ENCODE measurements at regions not wholly inside any gene's neighbourhood (a gene's known extent, or its start where the extent isn't known, plus 50 kb on each side); places are given as distances from the start of the nearest gene placed in this dataset.

- H3K4me3 Mint-ChIP-seq (ENCODE audit: unreplicated experiment): no peak overlapping the region
- H3K9me3 ChIP-seq: peaks cover 7% of the 10 kb centered on the region
- no peaks in the 10 kb centered on the region for H3K4me1 ChIP-seq
- no peak overlapping the region for H3K27ac Mint-ChIP-seq (ENCODE audit: unreplicated experiment)
- peaks cover 3% of the 10 kb centered on the region for H3K27me3 Mint-ChIP-seq (ENCODE audit: insufficient read depth, unreplicated experiment)
- no peak overlapping the region for H3K4me3 ChIP-seq (ENCODE audit: low read depth, low read length)
- no peaks in the 10 kb centered on the region for H3K4me1 Mint-ChIP-seq (ENCODE audit: low read depth, unreplicated experiment)
- H3K36me3 Mint-ChIP-seq (ENCODE audit: insufficient read depth, unreplicated experiment): no peaks in the 10 kb centered on the region
- TF ChIP-seq CTCF (IDR thresholded peaks at IDR 0.05; ENCODE audit: insufficient read depth in 1 of 2, low read depth in 1 of 2, low read length in 1 of 2, severe bottlenecking in 1 of 2, unreplicated experiment in 1 of 2): no peak
- no TSS peak for BruUV-seq (replicated peaks)
- H3K9me3 Mint-ChIP-seq (ENCODE audit: unreplicated experiment): peaks cover 12% of the 10 kb centered on the region
- H3K27me3 ChIP-seq (replicated peaks; ENCODE audit: control insufficient read depth, insufficient read depth, low read length): no peaks in the 10 kb centered on the region
- no peaks in the 10 kb centered on the region for H3K36me3 ChIP-seq (ENCODE audit: control insufficient read depth, insufficient read depth, low read length)
- intact Hi-C loops (cut with micrococcal nuclease; ENCODE audit: unreplicated experiment): loop anchor here (10.0 kb wide), 1 partner anchor 132 kb away; no protein-coding TSS in a partner anchor
- POLR2A ChIA-PET: no interaction called here
- DNase-seq: no peak
- CTCF ChIA-PET: no interaction called here
Measured at GRCh38 chr13:39282400-39282972, 244.2 kb downstream of the NHLRC3 start.

- ChIA-PET POLR2A (no interaction called here), CTCF (no interaction called here)
- no peak overlapping the region for H3K4me3 Mint-ChIP-seq (ENCODE audit: unreplicated experiment)
- H3K4me1 Mint-ChIP-seq (ENCODE audit: low read depth, unreplicated experiment): no peaks in the 10 kb centered on the region
- H3K27ac Mint-ChIP-seq (ENCODE audit: unreplicated experiment): no peak overlapping the region
- Histone ChIP-seq H3K9me3 (peaks cover 9% of the 10 kb centered on the region), H3K36me3 (ENCODE audit: control insufficient read depth, insufficient read depth, low read length) (no peaks in the 10 kb centered on the region), H3K27me3 (replicated peaks; ENCODE audit: control insufficient read depth, insufficient read depth, low read length) (no peaks in the 10 kb centered on the region), H3K4me1 (no peaks in the 10 kb centered on the region), H3K4me3 (ENCODE audit: low read depth, low read length) (no peak overlapping the region)
- intact Hi-C loops (cut with micrococcal nuclease; ENCODE audit: unreplicated experiment): loop anchor here (10.0 kb wide), 1 partner anchor 132 kb away; no protein-coding TSS in a partner anchor
- no peak for TF ChIP-seq CTCF (IDR thresholded peaks at IDR 0.05; ENCODE audit: insufficient read depth in 1 of 2, low read depth in 1 of 2, low read length in 1 of 2, severe bottlenecking in 1 of 2, unreplicated experiment in 1 of 2)
- BruUV-seq (replicated peaks): no TSS peak
- H3K9me3 Mint-ChIP-seq (ENCODE audit: unreplicated experiment): peaks cover 13% of the 10 kb centered on the region
- H3K36me3 Mint-ChIP-seq (ENCODE audit: insufficient read depth, unreplicated experiment): no peaks in the 10 kb centered on the region
- peaks cover 3% of the 10 kb centered on the region for H3K27me3 Mint-ChIP-seq (ENCODE audit: insufficient read depth, unreplicated experiment)
- DNase-seq: no peak
Measured at GRCh38 chr13:39283072-39283471, 244.8 kb downstream of the NHLRC3 start.

- CTCF ChIA-PET: no interaction called here
- H3K9me3 Mint-ChIP-seq (ENCODE audit: unreplicated experiment): peaks cover 27% of the 10 kb centered on the region
- no TSS peak for BruUV-seq (replicated peaks)
Measured at GRCh38 chr13:39284801-39285388, 246.6 kb downstream of the NHLRC3 start.

More at GRCh38 chr13:39284801-39285388, 246.6 kb downstream of the NHLRC3 start:
- Histone ChIP-seq H3K9me3 (peaks cover 13% of the 10 kb centered on the region), H3K4me1 (no peaks in the 10 kb centered on the region), H3K27me3 (replicated peaks; ENCODE audit: control insufficient read depth, insufficient read depth, low read length) (no peaks in the 10 kb centered on the region), H3K36me3 (ENCODE audit: control insufficient read depth, insufficient read depth, low read length) (no peaks in the 10 kb centered on the region), H3K4me3 (ENCODE audit: low read depth, low read length) (no peak overlapping the region)
- no peaks in the 10 kb centered on the region for H3K4me1 Mint-ChIP-seq (ENCODE audit: low read depth, unreplicated experiment)
- no peak for TF ChIP-seq CTCF (IDR thresholded peaks at IDR 0.05; ENCODE audit: insufficient read depth in 1 of 2, low read depth in 1 of 2, low read length in 1 of 2, severe bottlenecking in 1 of 2, unreplicated experiment in 1 of 2)
- H3K4me3 Mint-ChIP-seq (ENCODE audit: unreplicated experiment): no peak overlapping the region
- H3K27me3 Mint-ChIP-seq (ENCODE audit: insufficient read depth, unreplicated experiment): peaks cover 7% of the 10 kb centered on the region
- POLR2A ChIA-PET: no interaction called here
- no peaks in the 10 kb centered on the region for H3K36me3 Mint-ChIP-seq (ENCODE audit: insufficient read depth, unreplicated experiment)
- H3K27ac Mint-ChIP-seq (ENCODE audit: unreplicated experiment): no peak overlapping the region
- intact Hi-C loops (cut with micrococcal nuclease; ENCODE audit: unreplicated experiment): loop anchor here (10.0 kb wide), 1 partner anchor 130 kb away; no protein-coding TSS in a partner anchor
- DNase-seq: no peak

Data from Caco-2 (cell line).